GM18502 (cell line): ENCODE measurements at regions not wholly inside any gene's neighbourhood (a gene's known extent, or its start where the extent isn't known, plus 50 kb on each side); places are given as distances from the start of the nearest gene placed in this dataset.
"Not testable (repeated sequence)": the region's sequence is repeated elsewhere in the genome, so short reads cannot be mapped to it uniquely, and the experiment has no call there.

Source experiments
- ATAC-seq: cut with Tn5 transposase; IDR thresholded peaks from one replicate; pipeline ENCODE4 v1.9.1; 2021; ENCODE audit warnings: mild to moderate bottlenecking; ENCODE audit not compliant: unreplicated experiment, poor library complexity

DNA sequence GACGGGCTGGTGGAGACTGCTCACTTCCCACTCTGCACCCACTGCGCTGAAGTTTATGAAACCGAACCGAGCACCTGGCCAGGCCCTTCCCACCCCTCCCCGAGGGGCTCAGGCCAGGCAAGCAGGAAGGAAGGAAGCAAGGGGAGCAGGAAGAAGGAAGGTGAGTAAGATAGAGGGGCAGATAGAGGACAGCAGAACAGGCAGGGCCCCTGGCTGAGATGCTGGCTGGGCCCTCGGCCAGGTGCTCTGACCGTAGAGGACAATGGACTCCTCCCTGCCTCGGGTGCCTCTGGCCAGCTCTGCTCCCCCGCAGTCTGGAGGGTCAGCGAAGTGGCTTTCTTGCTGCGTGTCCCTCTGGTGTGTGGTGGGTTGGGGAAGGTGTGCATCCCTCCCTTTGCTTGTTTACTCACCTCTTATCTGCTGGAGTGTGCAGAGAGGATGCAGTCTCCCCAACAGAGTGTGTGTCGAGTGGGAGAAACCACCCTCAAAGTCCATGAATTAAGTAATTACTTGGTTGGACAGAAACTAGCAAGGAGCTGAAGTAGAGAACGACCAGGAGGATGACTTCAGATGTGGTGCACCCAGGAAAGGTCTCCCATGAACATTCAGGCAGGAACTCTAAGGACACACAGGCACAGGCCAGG, 82.8 kb upstream of the PPP2R2D start:
- no peak for ATAC-seq

DNA sequence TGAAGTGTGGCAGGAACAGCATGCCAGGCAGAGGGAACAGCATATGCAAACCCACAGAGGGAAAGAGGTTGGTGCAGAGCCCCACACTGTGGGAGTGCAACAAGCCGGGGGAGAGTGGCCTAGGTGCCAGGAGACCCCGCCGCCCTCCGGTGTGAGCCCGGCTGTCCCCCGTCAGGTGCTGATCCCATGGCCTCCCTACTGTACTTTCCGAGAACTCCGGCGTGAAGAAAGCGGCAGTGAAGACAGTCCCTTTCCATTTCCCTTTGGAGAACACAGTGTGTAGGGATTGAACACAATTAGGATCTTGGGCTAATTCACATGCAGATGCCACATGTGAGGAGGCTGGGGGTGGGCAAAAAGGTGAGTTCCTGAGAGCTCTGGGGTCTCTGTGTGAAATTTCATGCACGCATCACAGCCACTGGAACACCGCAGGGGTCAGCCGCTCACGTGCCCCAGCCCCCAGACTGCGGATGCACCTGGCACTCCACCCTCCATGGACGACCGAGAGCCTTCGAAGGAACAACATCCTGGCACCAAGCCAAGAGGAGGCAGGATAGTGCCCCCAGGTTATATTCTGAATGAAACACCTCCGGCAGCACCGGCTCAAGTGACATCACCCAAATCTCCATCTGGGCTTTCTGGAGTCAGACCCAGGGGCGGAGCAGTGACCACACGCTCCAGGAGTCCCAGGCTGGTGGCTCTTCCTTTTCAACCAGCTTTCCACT, 82.1 kb upstream of the PPP2R2D start:
- ATAC-seq: no peak

DNA sequence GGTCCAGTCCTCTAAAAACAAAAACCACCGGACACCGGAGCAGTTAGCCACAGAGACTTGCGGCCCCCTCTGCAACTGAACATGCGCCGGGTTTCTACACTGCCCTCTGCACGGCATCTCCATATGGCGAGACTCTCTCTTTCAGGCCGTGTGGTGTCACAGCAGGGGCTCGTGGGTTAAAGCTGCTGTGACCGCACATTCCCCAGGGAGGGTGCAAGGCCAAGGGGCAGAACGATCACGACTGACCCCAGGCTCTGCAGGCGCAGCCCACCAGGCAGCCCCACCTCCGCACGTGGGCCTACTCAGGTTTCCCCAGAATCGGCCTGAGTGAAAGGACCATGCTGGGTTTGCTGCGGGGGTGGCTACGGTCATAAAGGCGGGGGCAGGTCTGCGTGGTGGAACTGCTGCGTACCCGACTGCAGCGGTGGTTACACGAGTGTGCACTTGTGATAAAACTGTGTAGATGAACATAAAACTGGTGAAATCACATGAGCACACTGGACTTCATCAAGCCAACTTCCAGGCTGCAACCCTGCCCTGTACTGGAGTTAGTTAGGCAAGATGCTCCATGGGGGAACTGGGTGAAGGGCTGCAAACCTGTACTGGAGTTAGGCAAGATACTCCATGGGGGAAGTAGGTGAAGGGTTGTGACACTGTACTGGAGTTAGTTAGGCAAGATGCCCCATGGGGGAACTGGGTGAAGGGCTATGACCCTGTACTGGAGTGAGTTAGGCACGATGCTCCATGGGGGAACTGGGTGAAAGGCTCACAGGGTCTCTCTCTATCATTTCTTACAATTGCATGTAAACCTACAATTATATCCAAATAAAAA, 81.4 kb upstream of the PPP2R2D start:
- ATAC-seq: no peak

DNA sequence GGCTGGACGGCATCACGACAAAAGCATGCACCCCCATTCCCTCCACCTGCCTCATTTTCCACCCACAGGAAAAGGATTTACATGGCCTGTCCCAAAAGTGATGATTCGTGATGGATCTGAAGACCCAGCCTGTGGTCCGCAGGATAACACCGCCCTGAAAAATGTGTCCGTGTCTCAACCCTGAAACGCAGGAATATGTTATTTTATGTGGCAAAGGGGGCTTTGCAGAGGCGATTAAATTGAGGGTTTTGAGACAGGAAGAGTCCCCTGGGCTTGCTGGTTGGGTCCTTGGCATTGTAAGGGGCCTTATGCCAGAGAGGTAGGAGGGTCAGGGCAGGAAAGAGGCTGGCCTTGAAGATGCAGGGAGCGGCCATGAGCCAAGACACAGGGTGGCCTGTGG, 80.2 kb upstream of the PPP2R2D start:
- ATAC-seq: no peak

DNA sequence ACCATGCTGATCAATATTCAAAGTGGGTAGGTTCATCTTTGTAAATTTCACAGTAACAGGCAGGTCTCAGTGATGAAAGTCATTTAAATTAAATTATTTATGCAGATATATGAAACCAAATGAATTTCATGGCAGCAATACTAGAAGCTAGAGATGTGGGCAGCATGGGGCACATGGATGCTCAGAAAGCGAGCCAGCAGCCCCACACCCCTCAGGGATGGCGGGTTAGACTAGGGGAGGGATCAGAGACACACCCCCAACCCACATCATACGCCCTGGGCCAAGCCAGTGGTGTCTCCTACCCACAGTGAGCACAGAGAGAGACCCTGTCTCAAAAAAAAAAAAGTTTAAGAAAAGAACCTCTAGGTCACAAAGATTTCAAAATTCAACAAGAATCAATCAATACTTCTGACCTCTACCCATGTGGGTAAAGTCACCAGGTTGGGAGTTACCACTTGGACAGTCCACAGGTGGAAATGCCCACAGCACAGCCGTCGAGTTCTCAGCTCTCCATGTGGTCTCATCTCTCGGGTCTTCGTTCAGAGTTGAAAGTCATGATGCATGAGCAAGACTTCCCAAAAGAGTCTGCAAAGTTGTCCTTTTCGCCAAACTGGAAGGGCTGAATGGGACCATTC, 79.3 kb upstream of the PPP2R2D start:
- ATAC-seq: no peak

DNA sequence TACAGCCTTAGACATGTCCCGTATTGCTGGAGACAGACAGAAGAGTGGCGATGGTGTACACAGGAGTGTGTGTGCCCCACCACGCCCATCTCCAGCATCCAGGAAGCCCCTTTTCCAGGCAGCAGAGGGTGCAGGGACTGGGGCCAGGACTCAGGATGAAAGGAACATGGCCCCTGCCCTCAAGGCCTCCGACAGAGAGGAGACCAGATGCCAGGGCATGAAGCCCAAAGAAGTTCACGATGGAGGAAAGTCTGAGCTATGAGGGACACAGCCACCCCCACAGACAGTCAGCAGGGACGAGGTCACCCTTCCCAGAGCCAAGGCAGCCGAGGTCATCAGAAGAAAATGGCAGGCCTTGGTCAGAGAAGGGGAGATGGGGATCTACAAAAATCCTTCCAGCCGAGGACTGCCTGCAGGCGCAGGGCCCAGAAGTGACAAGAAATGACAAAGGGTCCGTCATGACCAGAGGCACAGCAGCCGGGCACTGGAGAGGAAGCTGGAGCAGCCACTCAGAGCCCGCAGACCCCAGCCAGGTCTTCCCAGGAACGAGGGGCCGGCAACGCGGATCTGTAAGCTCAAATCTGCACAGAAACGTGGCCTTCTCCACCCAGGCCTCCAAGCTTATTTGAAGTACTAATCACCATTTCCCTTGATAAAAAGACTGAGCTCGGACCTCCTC, 78.7 kb upstream of the PPP2R2D start:
- ATAC-seq: no peak

DNA sequence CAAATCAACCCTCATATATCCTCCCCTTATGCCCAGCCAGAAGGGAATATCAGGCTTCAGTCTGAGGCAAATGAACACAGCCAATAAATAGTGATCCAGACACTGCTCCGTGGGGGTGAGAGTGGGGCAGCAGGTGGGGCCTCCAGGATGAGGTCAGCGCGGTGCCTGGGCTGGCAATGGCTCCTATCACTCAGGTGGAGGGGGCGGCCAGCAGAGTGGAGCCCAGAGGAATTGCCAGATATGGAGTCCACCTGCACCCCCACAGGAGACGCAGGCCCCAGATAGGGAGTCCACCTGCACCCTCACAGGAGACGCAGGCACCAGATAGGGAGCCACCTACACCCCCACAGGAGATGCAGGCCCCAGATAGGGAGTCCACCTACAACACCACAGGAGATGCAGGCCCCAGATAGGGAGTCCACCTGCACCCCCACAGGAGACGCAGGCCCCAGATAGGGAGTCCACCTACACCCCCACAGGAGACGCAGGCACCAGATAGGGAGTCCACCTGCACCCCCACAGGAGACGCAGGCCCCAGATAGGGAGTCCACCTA, 78.0 kb upstream of the PPP2R2D start:
- no peak for ATAC-seq

DNA sequence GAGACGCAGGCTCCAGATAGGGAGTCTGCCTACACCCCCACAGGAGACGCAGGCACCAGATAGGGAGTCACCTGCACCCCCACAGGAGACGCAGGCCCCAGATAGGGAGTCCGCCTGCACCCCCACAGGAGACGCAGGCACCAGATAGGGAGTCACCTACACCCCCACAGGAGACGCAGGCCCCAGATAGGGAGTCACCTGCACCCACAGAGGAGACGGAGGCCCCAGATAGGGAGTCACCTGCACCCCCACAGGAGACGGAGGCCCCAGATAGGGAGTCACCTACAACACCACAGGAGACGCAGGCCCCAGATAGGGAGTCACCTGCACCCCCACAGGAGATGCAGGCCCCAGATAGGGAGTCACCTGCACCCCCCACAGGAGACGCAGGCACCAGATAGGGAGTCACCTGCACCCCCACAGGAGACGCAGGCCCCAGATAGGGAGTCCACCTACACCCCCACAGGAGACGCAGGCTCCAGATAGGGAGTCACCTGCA, 77.2 kb upstream of the PPP2R2D start:
- ATAC-seq: not testable (repeated sequence)

DNA sequence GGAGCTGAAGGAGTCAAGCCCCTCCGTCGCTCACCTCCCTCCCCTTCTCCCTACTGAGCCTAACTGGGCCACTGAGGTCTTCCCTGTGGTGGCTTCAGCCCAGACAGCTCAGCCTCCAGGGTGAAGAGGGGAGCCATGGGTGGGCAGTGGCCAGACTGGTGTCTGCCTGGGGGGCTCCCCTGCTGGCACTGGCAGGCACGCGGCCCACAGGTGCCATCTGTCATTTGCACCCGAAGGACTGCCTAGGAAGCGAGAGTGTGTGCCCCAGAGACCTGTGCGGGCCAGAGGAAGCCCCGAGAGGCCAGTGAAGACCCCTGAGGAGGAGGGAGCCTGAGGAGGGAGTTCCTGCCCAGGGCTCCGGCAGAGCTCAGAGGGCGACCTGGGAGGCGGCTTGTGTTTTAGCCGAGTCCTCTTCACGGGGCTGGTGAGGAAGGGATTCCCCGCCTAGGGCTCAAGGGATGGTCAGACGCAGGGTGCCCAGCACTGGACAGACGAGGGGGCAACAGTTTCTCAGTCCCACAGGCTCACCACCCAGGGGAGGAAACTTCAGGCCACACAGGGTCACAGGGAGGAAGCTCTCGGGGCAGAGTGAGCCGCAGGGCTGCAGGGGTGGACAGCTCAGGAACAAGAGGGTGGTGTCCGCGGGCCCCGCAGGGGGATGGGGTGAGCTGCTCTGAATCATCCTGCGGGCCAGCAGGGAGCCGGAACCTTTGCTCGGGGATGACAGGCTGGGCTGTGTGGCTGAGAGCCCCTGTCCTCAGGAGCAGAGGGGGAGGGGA, 76.2 kb upstream of the PPP2R2D start:
- ATAC-seq: no peak

DNA sequence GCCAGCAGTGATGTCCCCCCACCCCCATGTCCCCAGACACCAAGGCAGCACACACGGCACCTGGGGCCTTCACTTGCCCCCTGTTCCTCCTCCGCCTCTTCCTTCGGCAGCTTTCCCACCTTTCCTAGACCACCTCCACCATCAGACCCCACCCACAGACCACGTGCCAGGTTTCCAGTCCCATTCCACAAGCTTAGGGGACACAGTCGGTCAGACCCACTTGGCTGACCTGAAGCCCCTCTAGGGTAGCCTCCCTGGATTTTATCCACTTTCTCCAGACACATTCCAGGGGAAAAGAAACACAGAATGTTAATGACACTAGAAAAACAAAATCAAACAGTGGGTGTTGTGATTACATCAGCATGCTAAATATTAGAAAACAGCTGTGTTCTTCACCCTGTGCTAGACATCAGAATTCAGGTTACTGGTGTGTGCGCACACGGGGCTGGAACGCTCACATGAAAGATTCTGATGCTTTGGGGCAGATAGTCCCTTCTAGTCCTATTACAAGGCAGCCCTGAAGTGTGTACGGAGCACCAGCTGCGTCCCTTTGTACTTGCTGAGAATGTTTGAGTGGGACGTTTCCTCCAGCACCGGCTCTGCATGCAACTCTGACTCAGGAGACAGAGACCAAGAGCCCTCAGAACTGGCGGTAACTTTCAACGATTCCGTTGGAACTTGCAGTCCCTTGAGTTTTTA, 75.5 kb upstream of the PPP2R2D start:
- ATAC-seq: no peak

DNA sequence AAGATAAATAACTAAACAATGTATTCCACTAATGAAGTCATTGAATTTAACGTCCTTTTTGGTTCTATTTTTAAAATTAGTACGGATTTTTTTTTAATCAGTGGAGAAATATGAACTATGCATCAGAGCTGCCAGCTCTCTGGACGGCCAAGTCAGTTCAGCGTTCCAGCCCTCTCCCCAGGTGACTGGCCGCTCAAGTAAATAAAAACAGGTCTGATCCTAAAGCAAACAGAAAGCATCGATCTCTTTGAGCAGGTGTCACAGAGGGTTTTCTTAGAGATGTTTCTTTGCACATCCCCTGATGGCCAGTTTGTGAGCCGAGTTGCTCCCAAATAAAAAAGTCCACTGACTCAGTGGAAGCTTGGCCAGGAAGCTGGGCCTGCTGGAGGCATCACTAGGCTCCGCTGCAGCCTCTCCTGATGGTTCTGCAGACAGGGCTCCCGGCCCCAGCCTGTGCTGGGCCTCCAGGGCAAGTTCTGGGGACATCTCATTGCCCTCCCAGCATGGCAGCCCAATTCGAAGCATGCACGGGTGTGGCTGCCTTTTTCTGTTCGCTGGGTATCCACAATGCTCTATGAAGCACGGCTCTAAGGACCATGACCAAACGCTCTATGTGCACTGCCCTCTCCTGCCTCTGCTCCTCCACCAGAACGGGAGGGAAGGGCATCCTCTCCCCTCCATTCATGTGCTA, 74.7 kb upstream of the PPP2R2D start:
- no peak for ATAC-seq

DNA sequence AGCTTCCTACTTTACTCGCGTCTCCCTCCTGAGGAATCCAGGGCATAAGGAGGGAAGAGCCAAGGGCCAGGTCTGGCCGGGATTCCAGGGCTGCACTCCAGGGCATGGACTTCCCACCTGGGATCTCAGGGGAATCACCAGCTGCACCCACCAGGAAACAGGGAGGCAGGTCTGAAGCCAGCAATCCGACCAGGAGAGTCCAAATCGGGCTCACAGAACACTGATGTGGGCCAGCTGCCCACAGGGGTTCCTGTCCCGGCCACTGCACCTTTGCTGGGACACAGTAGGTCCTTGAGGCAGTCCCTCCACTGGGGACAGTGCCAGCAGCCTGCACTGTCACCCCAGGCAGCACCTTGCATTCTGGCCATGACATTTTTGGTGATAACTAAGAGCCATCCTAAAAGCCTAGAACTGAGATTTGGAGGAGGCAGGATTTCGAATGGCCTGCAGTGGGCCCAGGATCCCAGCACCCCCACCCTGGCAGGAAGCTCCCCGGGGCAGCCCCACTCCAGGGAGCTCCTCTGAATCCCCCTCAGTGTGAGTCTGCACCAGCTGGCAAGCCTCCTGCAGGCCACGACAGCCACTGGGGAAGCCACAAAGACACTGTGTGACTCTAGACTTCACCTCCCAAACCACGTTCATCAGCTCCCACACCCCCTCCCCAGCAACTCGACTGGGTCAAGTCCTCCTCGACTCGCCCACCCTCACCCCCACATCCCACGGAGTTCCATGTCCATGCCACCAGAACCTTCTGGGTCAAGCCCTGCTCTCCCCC, 71.5 kb upstream of the PPP2R2D start:
- ATAC-seq: no peak

DNA sequence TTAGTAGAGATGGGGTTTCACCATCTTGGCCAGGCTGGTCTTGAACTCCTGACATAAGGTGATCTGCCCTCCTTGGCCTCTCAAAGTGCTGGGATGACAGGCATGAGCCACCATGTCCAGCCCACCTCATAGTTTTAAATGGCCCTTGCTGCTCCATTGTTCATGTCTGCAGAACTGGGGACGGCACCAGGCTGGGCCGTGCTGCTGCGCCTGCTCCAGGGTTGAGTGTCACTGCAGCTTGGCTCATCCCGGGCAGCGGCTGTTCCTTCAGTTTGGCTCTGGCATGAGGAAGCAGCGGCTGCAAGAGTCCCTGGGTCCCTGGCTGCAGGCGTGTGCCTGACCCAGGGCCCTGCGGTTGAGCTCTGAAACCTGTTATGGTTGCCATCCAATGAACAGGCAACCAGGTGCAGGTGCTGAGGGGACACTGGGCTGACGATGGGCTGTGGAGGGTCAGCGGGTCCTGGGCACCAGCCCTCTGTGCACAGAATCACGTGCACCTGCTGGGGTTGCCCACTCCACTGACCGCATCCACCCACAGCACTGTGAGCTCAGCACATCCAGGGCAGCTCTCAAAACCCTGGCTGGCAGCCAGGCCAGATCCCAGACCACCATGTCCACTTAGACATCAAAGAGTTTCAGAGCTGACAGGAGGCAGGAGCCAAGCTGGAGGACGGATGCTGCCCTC, 70.2 kb upstream of the PPP2R2D start:
- ATAC-seq: no peak

DNA sequence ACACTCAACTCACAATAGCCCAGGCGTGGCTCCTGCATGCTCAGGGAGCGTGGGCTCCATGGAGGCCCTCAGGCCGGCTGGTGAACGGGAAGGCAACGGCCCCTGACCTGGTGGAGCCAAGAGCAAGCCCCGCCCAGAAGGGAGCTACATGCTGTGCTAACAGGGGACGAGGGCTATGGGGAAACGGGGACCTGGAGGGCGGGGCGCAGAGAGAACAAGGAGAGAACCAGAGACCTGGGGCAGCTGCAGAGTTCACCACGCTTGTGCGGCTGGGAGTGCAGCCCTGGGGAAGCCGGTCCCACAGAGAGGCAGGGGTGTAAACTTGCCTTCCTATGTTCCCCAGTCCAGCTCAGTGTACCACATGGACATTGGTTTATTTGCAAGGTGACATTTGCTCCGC, 69.2 kb upstream of the PPP2R2D start:
- ATAC-seq: no peak

DNA sequence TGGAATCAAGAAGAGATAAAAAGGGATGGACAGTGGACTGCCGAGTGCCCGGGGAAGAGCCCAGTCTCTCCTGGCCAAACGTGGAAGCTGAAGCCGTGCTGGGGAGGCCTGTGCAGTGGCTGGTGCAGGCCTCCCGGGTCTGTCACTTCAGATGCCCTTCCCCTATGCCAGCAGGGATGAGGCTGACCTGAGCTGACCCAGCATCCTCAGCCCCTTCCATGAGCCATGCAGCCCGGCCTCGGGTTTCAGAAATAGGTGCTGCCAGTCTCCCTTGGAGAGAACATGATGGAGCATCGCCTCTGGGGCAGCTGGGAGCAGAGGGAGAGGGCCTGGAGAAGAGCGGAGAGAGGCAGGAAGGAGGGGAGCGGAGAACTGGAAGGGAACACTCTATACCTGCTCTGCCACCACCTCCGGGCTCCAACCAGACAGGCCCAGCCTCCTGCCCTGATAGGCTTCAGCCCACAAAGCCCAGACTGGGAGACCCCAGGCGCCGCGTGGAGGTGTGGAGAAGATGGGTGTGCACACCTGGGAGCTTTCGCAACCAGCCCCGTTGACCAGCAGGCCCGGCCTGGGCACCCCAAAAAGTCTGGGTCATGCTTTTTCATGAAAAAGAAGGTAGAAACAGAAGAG, 68.6 kb upstream of the PPP2R2D start:
- ATAC-seq: no peak

DNA sequence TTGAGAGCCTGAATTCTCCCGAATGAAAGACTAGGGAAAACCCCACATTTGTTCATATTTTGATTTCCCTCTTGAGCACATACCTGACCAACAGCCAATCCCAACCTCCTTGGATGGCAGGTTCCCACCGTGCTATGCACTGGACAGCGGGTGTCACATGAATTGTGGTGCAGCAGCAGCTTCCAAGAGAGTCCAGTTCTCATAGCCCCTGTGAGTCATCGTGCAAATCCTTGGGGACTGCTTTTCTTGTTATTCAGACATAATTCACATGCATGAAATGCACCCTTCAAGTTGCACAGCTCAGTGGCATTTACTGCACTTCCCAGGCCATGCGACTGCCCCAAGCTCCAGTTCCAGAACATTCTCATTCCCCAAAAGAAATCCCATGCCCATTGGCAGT, 67.8 kb upstream of the PPP2R2D start:
- no peak for ATAC-seq
